ENCODE measurements at regions not wholly inside any gene's neighbourhood (a gene's known extent, or its start where the extent isn't known, plus 50 kb on each side); places are given as distances from the start of the nearest gene placed in this dataset.

DNA sequence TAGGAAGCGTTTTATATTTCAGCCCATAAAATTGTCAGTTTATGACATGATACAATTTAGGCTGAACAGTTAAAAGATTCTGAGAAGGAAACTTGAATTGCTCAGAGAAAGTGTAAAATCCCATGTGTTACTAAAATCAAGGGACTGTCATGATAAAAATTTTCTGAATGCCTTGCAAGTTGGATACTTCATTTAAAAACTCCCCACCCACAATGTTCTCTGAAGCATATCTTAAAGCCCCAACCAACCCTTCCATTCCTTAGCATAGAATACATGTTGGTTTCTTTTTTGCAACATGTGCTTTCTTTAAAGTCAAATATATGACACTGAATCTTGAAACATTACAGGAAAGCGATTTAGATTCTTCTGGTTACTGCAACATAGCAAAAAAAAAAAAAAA, 97.4 kb downstream of the MRPL39 start:
- DNase-seq (ENCODE audit: low read depth): no peak

DNA sequence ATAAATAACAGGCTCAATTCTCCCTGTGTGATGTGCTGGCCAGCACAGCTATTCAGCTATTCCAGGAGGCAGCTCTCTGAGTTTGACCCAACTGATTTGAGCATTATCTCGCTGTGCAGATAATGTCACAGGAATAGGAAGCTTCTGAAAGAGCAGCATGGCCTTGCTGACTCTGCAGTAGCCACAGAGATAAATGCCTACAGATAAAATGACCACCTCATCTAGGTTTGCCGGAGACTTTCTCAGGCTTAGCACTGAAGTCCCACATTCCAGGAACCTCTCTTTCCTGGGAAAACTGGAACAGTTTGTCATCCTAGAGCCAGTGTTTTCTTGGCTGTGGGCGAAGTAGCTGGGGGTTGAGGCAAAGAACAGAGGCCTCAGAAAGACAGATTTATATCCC, 98.9 kb downstream of the MRPL39 start:
- no peak overlapping the region for H3K4me3 ChIP-seq (ENCODE audit: low read depth, low read length)
- TF ChIP-seq, protein P1, sequence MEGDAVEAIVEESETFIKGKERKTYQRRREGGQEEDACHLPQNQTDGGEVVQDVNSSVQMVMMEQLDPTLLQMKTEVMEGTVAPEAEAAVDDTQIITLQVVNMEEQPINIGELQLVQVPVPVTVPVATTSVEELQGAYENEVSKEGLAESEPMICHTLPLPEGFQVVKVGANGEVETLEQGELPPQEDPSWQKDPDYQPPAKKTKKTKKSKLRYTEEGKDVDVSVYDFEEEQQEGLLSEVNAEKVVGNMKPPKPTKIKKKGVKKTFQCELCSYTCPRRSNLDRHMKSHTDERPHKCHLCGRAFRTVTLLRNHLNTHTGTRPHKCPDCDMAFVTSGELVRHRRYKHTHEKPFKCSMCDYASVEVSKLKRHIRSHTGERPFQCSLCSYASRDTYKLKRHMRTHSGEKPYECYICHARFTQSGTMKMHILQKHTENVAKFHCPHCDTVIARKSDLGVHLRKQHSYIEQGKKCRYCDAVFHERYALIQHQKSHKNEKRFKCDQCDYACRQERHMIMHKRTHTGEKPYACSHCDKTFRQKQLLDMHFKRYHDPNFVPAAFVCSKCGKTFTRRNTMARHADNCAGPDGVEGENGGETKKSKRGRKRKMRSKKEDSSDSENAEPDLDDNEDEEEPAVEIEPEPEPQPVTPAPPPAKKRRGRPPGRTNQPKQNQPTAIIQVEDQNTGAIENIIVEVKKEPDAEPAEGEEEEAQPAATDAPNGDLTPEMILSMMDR (IDR thresholded peaks at IDR 0.05; ENCODE audit: low read depth, low read length, missing control alignments): no peak
- DNase-seq (ENCODE audit: low read depth): no peak
- in situ Hi-C loops (cut with HindIII; ENCODE audit: low sequenced_read_pairs): no loop called here

More for the DNA sequence above, 97.4 kb downstream of the MRPL39 start:
- H3K4me3 ChIP-seq (ENCODE audit: low read depth, low read length): no peak overlapping the region
- TF ChIP-seq, protein P1 (IDR thresholded peaks at IDR 0.05; ENCODE audit: low read depth, low read length, missing control alignments): no peak
- in situ Hi-C loops (cut with HindIII; ENCODE audit: low sequenced_read_pairs): no loop called here

DNA sequence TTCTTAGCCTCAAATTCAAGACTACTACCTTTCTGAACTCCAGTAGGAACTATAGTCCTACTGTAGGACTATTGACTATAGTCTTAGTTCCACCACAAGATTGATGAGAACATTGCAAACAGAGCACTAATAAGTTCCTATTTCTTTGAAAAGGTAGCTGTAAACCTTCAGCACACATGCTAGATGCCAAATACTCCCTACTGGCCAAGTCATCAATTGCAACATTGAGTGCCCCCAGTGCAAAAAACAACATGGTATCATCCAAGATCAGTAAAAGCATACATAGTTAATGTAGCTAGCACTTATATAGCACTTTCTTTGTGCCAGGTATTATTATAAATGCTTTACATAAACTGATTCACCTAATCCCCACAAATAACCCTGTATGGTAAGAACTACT, 99.8 kb downstream of the MRPL39 start:
- DNase-seq (ENCODE audit: low read depth): no peak
- in situ Hi-C loops (cut with HindIII; ENCODE audit: low sequenced_read_pairs): no loop called here
- H3K4me3 ChIP-seq (ENCODE audit: low read depth, low read length): no peak overlapping the region
- TF ChIP-seq, protein P1 (IDR thresholded peaks at IDR 0.05; ENCODE audit: low read depth, low read length, missing control alignments): no peak

DNA sequence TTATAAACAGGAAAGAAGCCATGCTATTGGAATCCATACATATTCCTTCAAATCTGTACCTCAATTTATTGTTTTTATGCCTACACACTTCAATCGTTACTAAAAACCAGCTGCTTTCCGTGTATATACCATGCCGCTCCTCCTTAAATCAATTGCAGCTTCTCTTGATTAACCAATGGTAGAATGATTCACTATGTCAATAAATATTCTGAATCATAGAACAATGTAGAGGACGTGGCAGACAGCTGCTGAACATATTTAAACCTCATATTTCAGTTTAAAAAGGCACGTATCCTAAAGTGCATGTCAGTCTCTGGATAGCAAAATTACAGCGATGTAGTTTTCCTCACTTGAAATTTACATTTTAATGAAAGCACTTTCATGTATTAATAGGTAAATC, 100.4 kb downstream of the MRPL39 start:
- no peak for DNase-seq (ENCODE audit: low read depth)
- no peak overlapping the region for H3K4me3 ChIP-seq (ENCODE audit: low read depth, low read length)
- in situ Hi-C loops (cut with HindIII; ENCODE audit: low sequenced_read_pairs): no loop called here
- TF ChIP-seq, protein P1 (IDR thresholded peaks at IDR 0.05; ENCODE audit: low read depth, low read length, missing control alignments): no peak

DNA sequence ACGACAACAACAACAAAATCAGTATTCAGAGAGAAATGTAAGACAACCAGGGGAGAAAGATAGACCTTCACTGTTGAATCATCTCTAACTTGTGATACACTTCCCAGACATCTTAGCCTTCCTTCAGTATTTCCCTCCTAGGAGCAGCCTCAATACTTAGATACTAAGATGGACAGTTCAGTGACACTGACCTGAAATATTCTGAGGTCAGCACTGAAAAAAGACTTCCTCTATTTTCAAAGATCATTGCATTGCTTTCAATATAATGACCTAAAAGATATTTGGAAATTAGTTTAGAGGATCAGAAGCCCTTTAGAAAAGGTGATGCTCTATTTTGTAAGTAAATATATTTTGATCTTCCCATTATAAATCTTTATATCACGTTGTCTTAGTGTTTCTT, 101.0 kb downstream of the MRPL39 start:
- in situ Hi-C loops (cut with HindIII; ENCODE audit: low sequenced_read_pairs): no loop called here
- TF ChIP-seq, protein P1 (IDR thresholded peaks at IDR 0.05; ENCODE audit: low read depth, low read length, missing control alignments): no peak
- DNase-seq (ENCODE audit: low read depth): no peak
- H3K4me3 ChIP-seq (ENCODE audit: low read depth, low read length): no peak overlapping the region

DNA sequence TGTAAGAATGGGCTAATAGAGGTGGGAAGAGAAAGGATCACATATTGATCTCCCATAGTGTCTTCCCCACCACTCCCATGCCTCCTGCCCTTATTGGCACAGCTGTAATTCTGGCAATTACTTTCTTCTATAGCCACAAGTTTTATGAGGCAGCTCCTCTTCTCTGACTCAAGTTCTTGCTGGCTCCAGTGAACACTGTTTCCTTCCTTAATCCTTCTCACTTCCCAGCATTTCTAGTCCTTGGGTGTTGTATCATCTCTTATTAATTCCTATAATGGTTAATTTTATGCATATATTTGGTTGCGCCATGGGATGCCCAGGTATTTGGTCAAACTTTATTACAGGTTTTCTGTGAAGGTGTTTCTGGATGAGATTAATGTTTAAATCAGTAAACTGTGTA, 103.3 kb downstream of the MRPL39 start:
- no peak for DNase-seq (ENCODE audit: low read depth)
- TF ChIP-seq, protein P1 (IDR thresholded peaks at IDR 0.05; ENCODE audit: low read depth, low read length, missing control alignments): no peak
- in situ Hi-C loops (cut with HindIII; ENCODE audit: low sequenced_read_pairs): no loop called here
- H3K4me3 ChIP-seq (ENCODE audit: low read depth, low read length): no peak overlapping the region
